ENCODE measurements at regions not wholly inside any gene's neighbourhood (a gene's known extent, or its start where the extent isn't known, plus 50 kb on each side); places are given as distances from the start of the nearest gene placed in this dataset.

GRCh38 chr5:61768692-61769281 lies 436.7 kb downstream of the ZSWIM6 start:
- TF ChIP-seq POLR2A (IDR thresholded peaks at IDR 0.05) (no peak), CTCF (IDR thresholded peaks at IDR 0.05) (peak in 2 of 12 donors; percentile 16 to 19)
